ENCODE measurements at regions not wholly inside any gene's neighbourhood (a gene's known extent, or its start where the extent isn't known, plus 50 kb on each side); places are given as distances from the start of the nearest gene placed in this dataset.

- no peak for DNase-seq
These were observed 1518.1 kb upstream of the ZEB2 start for GRCh38 chr2:146038014-146038413.

GRCh38 chr2:146037334-146037870, 1517.5 kb upstream of the ZEB2 start:
- DNase-seq = no peak

- no peak for DNase-seq
These were observed 1511.2 kb upstream of the ZEB2 start for GRCh38 chr2:146031158-146031557.

- no peak for DNase-seq
These were observed 1507.2 kb upstream of the ZEB2 start for GRCh38 chr2:146027156-146027555.

GRCh38 chr2:146025519-146025918, 1505.6 kb upstream of the ZEB2 start:
- no peak for DNase-seq

- no peak for DNase-seq
These were observed 1504.4 kb upstream of the ZEB2 start for GRCh38 chr2:146024212-146024743.

DNA sequence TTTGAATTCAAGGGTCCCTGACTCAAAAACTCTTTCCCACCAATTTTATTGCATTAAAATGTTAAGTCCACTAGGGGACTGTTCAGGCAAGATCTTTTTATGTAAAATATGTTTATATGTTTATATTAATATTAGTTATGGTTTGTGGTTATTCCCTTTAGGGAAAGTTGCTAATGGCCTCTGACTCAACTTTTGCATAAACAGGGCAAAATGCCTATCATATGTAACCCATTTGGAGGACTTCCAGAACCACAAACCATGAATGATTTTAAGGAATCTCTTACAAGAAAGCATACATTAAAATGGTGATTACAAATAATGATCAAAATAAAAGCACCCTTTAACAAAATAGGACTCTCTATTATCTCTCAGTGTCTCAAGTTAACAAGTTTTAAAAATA, 1484.5 kb upstream of the ZEB2 start:
- DNase-seq = no peak

DNA sequence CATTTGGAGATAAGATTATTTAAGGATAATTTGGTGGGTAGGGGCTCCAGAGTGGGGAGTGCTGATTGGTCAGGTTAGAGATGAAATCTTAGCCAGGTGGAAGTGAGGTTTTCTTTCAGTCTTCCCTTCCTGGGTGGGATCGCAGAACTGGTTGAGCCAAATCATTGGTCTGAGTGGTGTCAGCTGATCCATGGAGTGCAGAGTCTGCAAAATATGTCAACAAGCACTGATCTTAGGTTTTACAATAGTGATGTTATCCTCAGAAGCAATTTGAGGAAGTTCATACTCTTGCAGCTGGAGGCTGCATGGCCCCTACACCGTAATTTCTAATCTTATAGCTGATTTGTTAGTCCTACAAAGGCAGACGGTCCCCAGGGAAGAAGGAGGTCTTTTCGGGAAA, 1483.4 kb upstream of the ZEB2 start:
- no peak for DNase-seq

GRCh38 chr2:145994910-145995309, 1475.0 kb upstream of the ZEB2 start:
- DNase-seq = no peak

GRCh38 chr2:145992572-145992971, 1472.7 kb upstream of the ZEB2 start:
- no peak for DNase-seq

DNA sequence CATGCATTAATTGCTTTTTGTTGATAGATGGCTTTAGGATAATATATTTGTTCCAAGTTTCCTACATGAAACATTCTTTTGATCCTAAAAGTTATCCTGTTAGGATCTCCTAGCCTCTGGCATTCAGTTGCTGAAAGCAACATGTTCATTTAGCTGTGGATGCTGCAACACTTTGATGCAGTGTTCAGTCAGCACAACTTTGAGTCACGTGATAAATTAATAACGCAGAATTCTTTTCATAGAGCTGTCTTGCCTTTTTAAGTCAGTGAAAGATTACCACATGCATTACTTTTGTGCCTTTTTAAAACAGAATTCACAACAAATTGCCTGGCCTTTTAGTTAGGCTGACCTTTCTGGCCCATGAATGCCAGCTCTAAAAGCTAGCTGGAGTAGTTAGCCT, 1467.9 kb upstream of the ZEB2 start:
- no peak for DNase-seq

DNA sequence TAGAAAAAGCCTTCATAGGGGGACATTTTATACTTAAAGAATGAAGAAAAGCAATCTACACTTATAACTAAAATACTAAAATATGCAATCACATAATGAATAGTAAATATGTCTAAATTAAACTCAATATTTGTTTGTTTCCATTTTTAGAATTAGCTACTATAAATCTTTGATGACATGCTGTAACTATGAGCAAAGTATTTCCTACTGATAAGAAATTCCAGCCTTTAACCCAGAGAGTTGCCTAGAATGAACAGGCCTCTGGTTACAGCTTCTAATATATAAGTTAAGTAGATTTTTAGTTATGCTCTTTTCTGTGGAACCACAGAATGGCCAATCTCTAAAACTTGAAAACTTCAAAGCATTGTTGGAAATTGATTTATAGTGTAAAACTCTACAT, 1465.6 kb upstream of the ZEB2 start:
- no peak for DNase-seq

DNA sequence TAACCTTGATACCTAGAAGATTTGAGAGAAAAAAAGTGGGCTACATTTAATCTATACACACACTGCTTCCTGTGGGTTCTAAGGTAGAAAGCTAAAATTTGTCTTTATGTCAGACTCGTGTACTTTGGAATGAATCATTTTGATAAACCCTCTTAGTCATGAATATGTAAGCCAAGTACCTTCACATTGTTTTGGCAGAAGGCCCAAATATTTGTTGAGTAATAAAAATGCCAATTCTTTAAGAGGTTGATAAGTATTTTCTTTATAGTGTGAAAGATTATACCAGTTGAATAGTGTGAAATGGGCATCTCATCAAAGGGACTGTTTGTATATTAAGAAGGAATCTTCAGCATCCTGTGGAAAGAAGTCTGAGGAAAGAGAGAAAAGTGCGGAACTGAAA, 1464.7 kb upstream of the ZEB2 start:
- DNase-seq = no peak

- no peak for DNase-seq
These were observed 1460.4 kb upstream of the ZEB2 start for GRCh38 chr2:145980318-145980717.

DNA sequence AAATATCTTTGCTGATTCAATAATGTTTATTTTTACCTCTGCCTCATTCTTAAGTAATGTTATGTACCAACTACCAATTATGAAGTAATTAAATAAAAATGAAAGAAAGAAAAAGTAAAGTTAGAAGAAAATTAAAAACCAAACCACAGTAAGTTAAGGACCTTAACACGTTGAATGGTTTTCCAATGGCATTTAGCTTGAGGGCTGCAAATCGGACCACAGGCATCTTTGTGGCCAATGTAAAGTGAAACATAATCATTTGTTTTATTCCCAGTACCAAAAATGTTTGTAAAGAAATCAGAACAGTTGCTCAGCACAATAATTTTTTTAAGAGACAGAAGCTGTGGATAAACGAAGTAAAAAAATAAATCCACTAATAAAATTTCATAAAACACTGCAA, 1455.5 kb upstream of the ZEB2 start:
- DNase-seq = no peak

GRCh38 chr2:145961846-145962245, 1441.9 kb upstream of the ZEB2 start:
- no peak for DNase-seq

- no peak for DNase-seq
These were observed 1440.7 kb upstream of the ZEB2 start for GRCh38 chr2:145960479-145961163.

GRCh38 chr2:145958611-145959010, 1438.7 kb upstream of the ZEB2 start:
- no peak for DNase-seq

DNA sequence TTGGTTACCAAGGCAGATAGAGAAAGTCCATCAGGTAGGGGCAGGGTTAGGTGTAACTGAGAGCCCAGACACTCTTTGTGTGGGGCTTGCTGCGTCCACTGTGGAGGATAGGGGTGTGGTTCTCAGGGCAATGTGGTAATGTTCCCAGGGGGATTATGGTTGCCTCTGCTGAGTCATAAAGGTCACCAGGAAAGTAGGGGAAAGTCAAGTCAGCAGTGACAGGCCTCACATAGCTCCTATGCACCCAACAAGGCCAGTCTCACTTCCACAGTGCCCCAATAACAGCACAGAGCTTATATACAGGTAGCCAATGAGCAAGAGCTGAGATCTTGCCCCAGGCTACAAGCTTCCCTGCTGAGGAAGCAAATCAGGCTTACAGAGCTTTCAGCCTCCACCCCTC, 1438.0 kb upstream of the ZEB2 start:
- DNase-seq = peak; percentile 10

DNA sequence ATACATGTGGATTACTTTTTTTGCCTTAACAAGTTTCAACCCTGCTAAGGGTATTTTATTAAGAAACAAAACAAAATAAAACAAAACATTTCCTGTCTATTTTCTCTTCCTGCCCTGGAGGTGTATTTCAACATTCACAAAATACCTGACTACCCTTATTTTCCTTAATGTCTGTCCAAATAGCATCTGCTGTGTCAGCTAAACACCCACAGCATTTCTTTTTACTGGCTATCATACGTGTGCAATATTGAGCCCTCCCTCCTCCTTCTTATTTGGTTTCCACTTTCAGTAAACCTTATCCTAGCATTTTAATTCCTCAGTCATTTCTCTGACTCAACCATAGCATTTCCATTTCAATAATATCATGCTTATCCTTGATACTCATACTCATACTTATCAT, 1420.0 kb upstream of the ZEB2 start:
- no peak for DNase-seq

DNA sequence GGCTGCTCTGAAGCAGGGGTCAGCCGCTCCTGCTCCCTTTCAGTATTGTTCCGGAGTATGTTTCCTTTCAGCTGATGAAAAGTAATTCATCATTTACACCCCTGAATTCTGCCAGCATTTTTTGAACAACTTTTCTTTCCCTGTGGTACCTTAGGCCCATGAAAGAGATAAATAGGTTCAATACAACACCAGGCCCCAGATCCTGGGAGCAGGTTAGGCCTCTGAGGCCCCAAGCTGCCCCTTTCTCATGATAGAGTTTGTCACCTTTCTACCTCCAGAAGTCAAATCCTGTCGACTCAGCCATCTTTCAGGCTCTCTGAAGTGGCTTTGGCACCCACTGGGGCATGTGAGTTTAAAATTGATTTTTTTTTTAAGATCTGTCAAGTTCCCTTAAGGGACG, 1415.1 kb upstream of the ZEB2 start:
- no peak for DNase-seq

DNA sequence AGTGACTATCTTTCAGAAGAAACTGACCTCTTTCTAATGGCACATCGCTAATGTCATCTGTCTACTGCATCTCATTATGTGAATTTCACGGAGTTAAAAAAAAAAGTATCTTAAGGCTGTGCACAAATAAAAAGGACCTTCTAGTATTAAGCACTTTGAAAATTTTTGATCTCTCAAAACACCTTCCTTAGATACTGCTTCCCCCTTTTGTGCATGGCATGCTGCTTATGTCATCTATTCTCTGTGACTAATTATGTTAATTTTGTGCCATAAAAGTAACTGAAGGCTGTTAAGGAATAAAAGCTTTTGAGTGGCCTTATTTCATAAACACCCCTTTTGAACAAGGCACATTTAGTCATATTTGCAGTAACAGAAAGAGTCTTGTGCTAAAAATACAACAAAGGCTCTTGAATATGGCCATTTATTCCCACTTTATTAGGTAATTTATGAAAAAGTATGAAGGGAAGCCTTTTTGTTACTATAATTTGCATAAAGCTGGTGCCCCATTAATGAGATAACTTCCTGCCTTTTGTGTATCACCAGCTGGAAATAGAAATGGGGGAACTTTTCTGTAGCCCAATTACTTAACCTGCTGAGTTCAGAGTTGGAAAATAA, 1412.0 kb upstream of the ZEB2 start:
- DNase-seq = no peak

- DNase-seq = no peak
These were observed 1410.4 kb upstream of the ZEB2 start for GRCh38 chr2:145930318-145930717.

DNA sequence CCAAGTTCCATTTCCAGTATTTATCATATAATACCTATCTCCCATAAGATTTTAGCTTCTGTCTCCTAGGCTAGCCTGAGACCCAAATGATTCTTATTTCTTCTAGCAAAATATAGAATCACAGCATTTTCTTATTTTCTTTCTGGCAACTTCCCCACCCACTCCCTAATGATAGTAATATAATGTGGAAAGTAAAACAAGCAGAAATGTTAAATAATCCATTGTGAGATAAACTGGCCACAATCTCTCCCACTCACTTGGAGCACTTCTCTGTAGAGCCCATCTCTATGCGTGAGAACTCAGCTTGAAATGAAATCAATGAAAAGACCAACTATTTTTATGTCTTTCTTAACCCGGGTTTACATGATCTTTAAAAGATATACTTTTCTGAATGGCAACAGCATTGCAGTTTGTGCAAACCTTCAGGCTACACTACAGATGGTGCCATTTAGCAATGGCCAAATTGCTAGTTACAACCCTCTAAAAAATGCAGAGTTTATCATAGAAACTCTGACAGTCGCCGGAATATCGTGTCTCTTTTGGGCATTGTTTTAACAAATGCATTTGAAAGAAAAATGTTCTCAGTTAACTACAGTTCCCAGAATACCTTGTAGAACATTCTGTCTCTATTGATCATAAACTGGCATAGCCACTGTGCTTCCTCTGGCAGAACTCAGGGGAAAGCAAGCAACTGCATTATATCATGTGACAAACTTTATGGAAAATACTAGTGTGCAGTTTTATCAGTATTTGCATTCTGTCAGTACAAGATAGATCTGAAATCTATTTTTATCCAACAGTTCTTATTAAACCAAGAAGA, 1407.4 kb upstream of the ZEB2 start:
- no peak for DNase-seq

Measured in NCI-H82 (cell line).